ENCODE measurements at regions not wholly inside any gene's neighbourhood (a gene's known extent, or its start where the extent isn't known, plus 50 kb on each side); places are given as distances from the start of the nearest gene placed in this dataset.
A peak's percentile ranks its signal among the peaks of the same experiment; 100 is the strongest.

GRCh38 chr10:33876584-33877400 lies 542.3 kb upstream of the NRP1 start:
- Histone ChIP-seq H3K27ac (ENCODE audit: low read depth, low read length) (no peak overlapping the region), H2BK5ac (ENCODE audit: low read depth, low read length, poor library complexity) (no peak overlapping the region), H3K9ac (ENCODE audit: low read length) (no peak overlapping the region), H3K4me2 (ENCODE audit: low read length) (no peak overlapping the region), H3K79me2 (ENCODE audit: control insufficient read depth, insufficient read depth, low read length, poor library complexity) (no peaks in the 10 kb centered on the region), H3K4ac (ENCODE audit: low read depth, low read length) (no peak overlapping the region), H3K23ac (ENCODE audit: low read length) (no peak overlapping the region), H2AFZ (ENCODE audit: insufficient read depth, low read length, poor library complexity) (no peak overlapping the region), H4K91ac (ENCODE audit: low read depth, low read length) (no peak overlapping the region), H3K79me1 (ENCODE audit: low read length) (no peaks in the 10 kb centered on the region), H2BK12ac (ENCODE audit: low read length) (no peak overlapping the region), H3K4me3 (ENCODE audit: low read depth, low read length) (no peak overlapping the region), H3K36me3 (ENCODE audit: control insufficient read depth in 1 of 2, insufficient read depth in 2 of 2, low read length in 2 of 2) (no peaks in the 10 kb centered on the region), H2AK5ac (ENCODE audit: low read length) (no peak overlapping the region), H2BK120ac (ENCODE audit: insufficient read depth, low read length, poor library complexity) (no peak overlapping the region), H3K27me3 (ENCODE audit: insufficient read depth, low read length) (no peaks in the 10 kb centered on the region), H4K8ac (ENCODE audit: low read depth, low read length) (no peak overlapping the region), H3K4me1 (ENCODE audit: control insufficient read depth in 1 of 2, insufficient read depth in 2 of 2, low read length in 2 of 2) (no peaks in the 10 kb centered on the region), H3K9me3 (ENCODE audit: insufficient read depth, low read depth, low read length) (no peaks in the 10 kb centered on the region), H3K14ac (ENCODE audit: low read length) (no peak overlapping the region), H4K12ac (ENCODE audit: low read depth, low read length) (no peak overlapping the region), H3K18ac (ENCODE audit: low read length) (no peak overlapping the region)
- peak; percentile 42 to 78 for DNase-seq
- WGBS (ENCODE audit: extremely low coverage, insufficient coverage, insufficient read length), result no CpG with 5 or more reads among the region's 9 CpGs

GRCh38 chr10:33875924-33876583 lies 541.6 kb upstream of the NRP1 start:
- Histone ChIP-seq H2BK5ac (ENCODE audit: low read depth, low read length, poor library complexity) (no peak overlapping the region), H3K4me2 (ENCODE audit: low read length) (no peak overlapping the region), H3K9ac (ENCODE audit: low read length) (no peak overlapping the region), H3K79me2 (ENCODE audit: control insufficient read depth, insufficient read depth, low read length, poor library complexity) (no peaks in the 10 kb centered on the region), H4K8ac (ENCODE audit: low read depth, low read length) (no peak overlapping the region), H3K23ac (ENCODE audit: low read length) (no peak overlapping the region), H3K4me3 (ENCODE audit: low read depth, low read length) (no peak overlapping the region), H3K27me3 (ENCODE audit: insufficient read depth, low read length) (no peaks in the 10 kb centered on the region), H3K14ac (ENCODE audit: low read length) (no peak overlapping the region), H3K18ac (ENCODE audit: low read length) (no peak overlapping the region), H2AFZ (ENCODE audit: insufficient read depth, low read length, poor library complexity) (no peak overlapping the region), H2BK12ac (ENCODE audit: low read length) (no peak overlapping the region), H2BK120ac (ENCODE audit: insufficient read depth, low read length, poor library complexity) (no peak overlapping the region), H3K27ac (ENCODE audit: low read depth, low read length) (no peak overlapping the region), H2AK5ac (ENCODE audit: low read length) (no peak overlapping the region), H3K9me3 (ENCODE audit: insufficient read depth, low read depth, low read length) (peaks cover 1% of the 10 kb centered on the region), H3K4ac (ENCODE audit: low read depth, low read length) (no peak overlapping the region), H3K4me1 (ENCODE audit: control insufficient read depth in 1 of 2, insufficient read depth in 2 of 2, low read length in 2 of 2) (no peaks in the 10 kb centered on the region), H3K36me3 (ENCODE audit: control insufficient read depth in 1 of 2, insufficient read depth in 2 of 2, low read length in 2 of 2) (no peaks in the 10 kb centered on the region), H3K79me1 (ENCODE audit: low read length) (no peaks in the 10 kb centered on the region), H4K12ac (ENCODE audit: low read depth, low read length) (no peak overlapping the region), H4K91ac (ENCODE audit: low read depth, low read length) (no peak overlapping the region)
- no peak for DNase-seq
- whole genome bisulfite sequencing (ENCODE audit: extremely low coverage, insufficient coverage, insufficient read length), result no CpG with 5 or more reads among the region's 9 CpGs

GRCh38 chr10:33871061-33871956 lies 536.8 kb upstream of the NRP1 start:
- no peak overlapping the region for H2BK120ac ChIP-seq (ENCODE audit: insufficient read depth, low read length, poor library complexity)
- no peak overlapping the region for H3K18ac ChIP-seq (ENCODE audit: low read length)
- H3K27ac ChIP-seq (ENCODE audit: low read depth, low read length), result no peak overlapping the region
- H3K23ac ChIP-seq (ENCODE audit: low read length), result no peak overlapping the region
- H2BK5ac ChIP-seq (ENCODE audit: low read depth, low read length, poor library complexity), result no peak overlapping the region
- H3K36me3 ChIP-seq (ENCODE audit: control insufficient read depth in 1 of 2, insufficient read depth in 2 of 2, low read length in 2 of 2), result no peaks in the 10 kb centered on the region
- no peaks in the 10 kb centered on the region for H3K79me1 ChIP-seq (ENCODE audit: low read length)
- H3K4me1 ChIP-seq (ENCODE audit: control insufficient read depth in 1 of 2, insufficient read depth in 2 of 2, low read length in 2 of 2), result no peaks in the 10 kb centered on the region
- DNase-seq, result no peak
- H4K91ac ChIP-seq (ENCODE audit: low read depth, low read length), result no peak overlapping the region
- peaks cover 1% of the 10 kb centered on the region for H3K9me3 ChIP-seq (ENCODE audit: insufficient read depth, low read depth, low read length)
- H3K9ac ChIP-seq (ENCODE audit: low read length), result no peak overlapping the region
- H4K8ac ChIP-seq (ENCODE audit: low read depth, low read length), result no peak overlapping the region
- H2AFZ ChIP-seq (ENCODE audit: insufficient read depth, low read length, poor library complexity), result no peak overlapping the region
- no peak overlapping the region for H3K14ac ChIP-seq (ENCODE audit: low read length)
- no peak overlapping the region for H3K4me3 ChIP-seq (ENCODE audit: low read depth, low read length)
- no peak overlapping the region for H3K4me2 ChIP-seq (ENCODE audit: low read length)
- WGBS (ENCODE audit: extremely low coverage, insufficient coverage, insufficient read length), result no CpG with 5 or more reads among the region's 5 CpGs
- H4K12ac ChIP-seq (ENCODE audit: low read depth, low read length), result no peak overlapping the region
- H2AK5ac ChIP-seq (ENCODE audit: low read length), result no peak overlapping the region
- no peak overlapping the region for H3K4ac ChIP-seq (ENCODE audit: low read depth, low read length)
- H2BK12ac ChIP-seq (ENCODE audit: low read length), result no peak overlapping the region
- no peaks in the 10 kb centered on the region for H3K79me2 ChIP-seq (ENCODE audit: control insufficient read depth, insufficient read depth, low read length, poor library complexity)
- no peaks in the 10 kb centered on the region for H3K27me3 ChIP-seq (ENCODE audit: insufficient read depth, low read length)

- peaks cover 1% of the 10 kb centered on the region for H3K9me3 ChIP-seq (ENCODE audit: insufficient read depth, low read depth, low read length)
- H3K23ac ChIP-seq (ENCODE audit: low read length), result no peak overlapping the region
- H3K4me2 ChIP-seq (ENCODE audit: low read length), result no peak overlapping the region
- H3K4ac ChIP-seq (ENCODE audit: low read depth, low read length), result no peak overlapping the region
- no peaks in the 10 kb centered on the region for H3K27me3 ChIP-seq (ENCODE audit: insufficient read depth, low read length)
- H3K18ac ChIP-seq (ENCODE audit: low read length), result no peak overlapping the region
- no peak overlapping the region for H3K4me3 ChIP-seq (ENCODE audit: low read depth, low read length)
- no peak overlapping the region for H3K14ac ChIP-seq (ENCODE audit: low read length)
- DNase-seq, result no peak
- H2AK5ac ChIP-seq (ENCODE audit: low read length), result no peak overlapping the region
- no peaks in the 10 kb centered on the region for H3K4me1 ChIP-seq (ENCODE audit: control insufficient read depth in 1 of 2, insufficient read depth in 2 of 2, low read length in 2 of 2)
- H2BK120ac ChIP-seq (ENCODE audit: insufficient read depth, low read length, poor library complexity), result no peak overlapping the region
- no peak overlapping the region for H2BK12ac ChIP-seq (ENCODE audit: low read length)
- H4K91ac ChIP-seq (ENCODE audit: low read depth, low read length), result no peak overlapping the region
- H4K12ac ChIP-seq (ENCODE audit: low read depth, low read length), result no peak overlapping the region
- no CpG with 5 or more reads among the region's 2 CpGs for WGBS (ENCODE audit: extremely low coverage, insufficient coverage, insufficient read length)
- no peaks in the 10 kb centered on the region for H3K79me1 ChIP-seq (ENCODE audit: low read length)
- H3K27ac ChIP-seq (ENCODE audit: low read depth, low read length), result no peak overlapping the region
- H3K79me2 ChIP-seq (ENCODE audit: control insufficient read depth, insufficient read depth, low read length, poor library complexity), result no peaks in the 10 kb centered on the region
- no peak overlapping the region for H2AFZ ChIP-seq (ENCODE audit: insufficient read depth, low read length, poor library complexity)
- H3K9ac ChIP-seq (ENCODE audit: low read length), result no peak overlapping the region
- H2BK5ac ChIP-seq (ENCODE audit: low read depth, low read length, poor library complexity), result no peak overlapping the region
- no peaks in the 10 kb centered on the region for H3K36me3 ChIP-seq (ENCODE audit: control insufficient read depth in 1 of 2, insufficient read depth in 2 of 2, low read length in 2 of 2)
- no peak overlapping the region for H4K8ac ChIP-seq (ENCODE audit: low read depth, low read length)
Measured at GRCh38 chr10:33869481-33869880, 535.0 kb upstream of the NRP1 start.

Measured in trophoblast cell (in vitro differentiated cells and primary cell).